GM18858 (cell line): ENCODE measurements at regions not wholly inside any gene's neighbourhood (a gene's known extent, or its start where the extent isn't known, plus 50 kb on each side); places are given as distances from the start of the nearest gene placed in this dataset.
"Not testable (repeated sequence)": the region's sequence is repeated elsewhere in the genome, so short reads cannot be mapped to it uniquely, and the experiment has no call there.

Experiments used
- ATAC-seq: cut with Tn5 transposase; IDR thresholded peaks from one replicate; pipeline ENCODE4 v1.9.1; 2021; ENCODE audit not compliant: unreplicated experiment

DNA sequence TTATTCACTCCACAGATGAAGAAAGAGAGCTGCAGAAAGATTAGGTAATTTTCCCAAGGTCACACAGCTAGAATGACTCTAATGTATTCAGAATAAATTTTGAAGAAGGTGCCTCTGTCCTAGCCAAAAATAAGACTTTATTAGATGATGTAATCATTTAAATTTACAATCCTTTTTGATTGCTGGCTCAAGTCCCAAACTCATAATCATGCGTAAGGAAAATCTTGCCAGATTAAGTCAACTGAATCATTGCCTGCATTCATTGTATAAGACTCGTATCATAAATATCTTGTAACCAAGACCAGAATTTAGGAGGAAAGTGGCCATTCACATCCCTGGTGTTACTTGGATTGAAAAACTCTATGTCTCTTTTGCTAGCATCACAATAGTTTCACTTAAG is 53.1 kb upstream of the STK39 start:
- ATAC-seq: no peak

DNA sequence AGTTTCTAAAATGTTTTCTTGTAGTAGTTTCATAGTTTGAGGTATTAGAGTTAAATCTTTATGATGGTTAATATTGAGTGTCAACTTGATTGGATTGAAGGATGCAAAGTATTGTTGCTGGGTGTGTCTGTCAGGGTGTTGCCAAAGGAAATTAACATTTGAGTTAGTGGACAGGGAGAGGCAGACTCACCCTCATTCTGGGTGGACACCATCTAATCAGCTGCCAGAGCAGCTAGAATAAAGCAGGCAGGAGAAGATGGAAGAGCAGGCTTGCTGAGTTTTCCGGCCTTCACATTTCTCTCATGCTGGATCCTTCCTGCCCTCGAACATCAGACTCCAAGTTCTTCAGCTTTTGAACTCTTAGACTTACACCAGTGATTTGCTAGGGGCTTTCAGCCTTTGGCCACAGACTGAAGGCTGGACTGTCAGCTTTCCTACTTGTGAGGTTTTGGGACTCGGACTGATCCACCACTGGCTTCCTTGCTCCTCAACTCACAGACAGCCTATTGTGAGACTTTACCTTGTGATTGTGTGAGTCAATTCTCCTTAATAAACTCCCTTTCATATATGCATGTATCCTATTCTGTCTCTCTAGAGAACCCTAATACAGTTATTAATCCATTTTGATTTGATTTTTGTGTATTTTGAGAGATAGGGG is 56.8 kb upstream of the STK39 start:
- ATAC-seq: no peak

DNA sequence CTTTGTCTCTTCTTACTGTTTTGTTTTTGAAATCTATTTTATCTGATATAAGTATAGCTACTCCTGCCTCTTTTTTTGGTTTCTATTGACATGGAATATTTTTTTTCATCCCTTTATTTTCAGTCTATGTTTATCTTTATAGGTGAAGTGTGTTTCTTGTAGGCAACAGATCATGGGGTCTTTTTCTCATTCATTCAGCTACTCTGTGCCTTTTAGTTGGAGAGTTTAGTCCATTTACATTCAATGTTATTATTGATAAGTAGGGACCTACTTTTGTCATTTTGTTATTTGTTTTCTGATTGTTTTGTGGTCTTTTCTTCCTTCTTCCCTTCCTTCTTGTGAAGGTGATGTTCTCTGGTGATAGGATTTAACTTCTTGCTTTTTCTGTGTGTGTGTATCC is 60.0 kb upstream of the STK39 start:
- no peak for ATAC-seq

DNA sequence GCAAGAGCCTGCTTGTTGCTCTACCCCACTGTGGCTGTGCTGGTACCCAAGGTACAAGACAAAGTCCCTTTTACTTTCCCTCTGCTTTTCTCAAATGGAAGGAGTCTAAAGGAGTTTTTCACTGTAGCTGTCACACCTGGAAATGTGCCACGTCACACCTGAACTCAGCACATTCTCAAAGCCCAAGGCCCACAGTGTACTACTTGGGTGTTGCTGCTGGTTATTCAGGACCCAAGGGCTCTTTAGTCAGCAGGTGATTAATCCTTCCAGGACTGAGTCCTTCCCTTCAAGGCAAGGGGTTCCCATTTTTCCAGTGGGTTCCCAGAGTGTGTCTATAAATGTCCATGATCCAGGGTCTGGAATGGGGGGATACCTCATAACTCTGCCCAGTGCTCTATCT is 63.2 kb upstream of the STK39 start:
- ATAC-seq: no peak

DNA sequence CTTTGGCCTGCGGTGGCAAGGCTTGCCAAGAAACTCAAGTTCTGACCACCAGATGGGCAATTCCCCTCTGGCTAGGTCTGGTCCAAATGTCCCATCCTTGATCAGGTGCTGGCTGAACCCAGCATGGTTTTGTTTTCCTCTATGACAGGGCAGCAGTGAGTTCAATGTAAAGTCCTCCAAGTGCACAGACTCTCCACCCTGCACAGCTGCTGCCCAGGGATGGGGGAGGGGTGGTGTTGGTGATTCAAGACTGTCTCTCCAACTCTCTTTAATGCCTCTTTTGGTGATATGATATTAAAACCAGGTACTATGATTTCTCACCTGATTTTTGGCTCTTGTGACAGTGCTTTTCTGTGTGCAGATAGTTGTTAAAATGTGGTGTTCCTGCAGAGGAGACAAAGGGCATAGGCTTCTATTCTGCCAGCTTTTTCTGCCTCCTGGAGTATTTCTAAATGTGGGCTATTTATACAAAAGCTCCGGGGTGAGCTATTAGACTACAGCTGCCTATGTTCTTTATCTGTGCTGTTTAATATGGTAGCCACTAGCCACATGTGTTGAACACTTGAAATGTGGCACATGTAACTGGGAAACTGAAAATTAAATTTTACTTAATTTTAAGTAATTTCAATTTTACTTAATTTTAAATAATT is 64.0 kb upstream of the STK39 start:
- ATAC-seq: no peak

DNA sequence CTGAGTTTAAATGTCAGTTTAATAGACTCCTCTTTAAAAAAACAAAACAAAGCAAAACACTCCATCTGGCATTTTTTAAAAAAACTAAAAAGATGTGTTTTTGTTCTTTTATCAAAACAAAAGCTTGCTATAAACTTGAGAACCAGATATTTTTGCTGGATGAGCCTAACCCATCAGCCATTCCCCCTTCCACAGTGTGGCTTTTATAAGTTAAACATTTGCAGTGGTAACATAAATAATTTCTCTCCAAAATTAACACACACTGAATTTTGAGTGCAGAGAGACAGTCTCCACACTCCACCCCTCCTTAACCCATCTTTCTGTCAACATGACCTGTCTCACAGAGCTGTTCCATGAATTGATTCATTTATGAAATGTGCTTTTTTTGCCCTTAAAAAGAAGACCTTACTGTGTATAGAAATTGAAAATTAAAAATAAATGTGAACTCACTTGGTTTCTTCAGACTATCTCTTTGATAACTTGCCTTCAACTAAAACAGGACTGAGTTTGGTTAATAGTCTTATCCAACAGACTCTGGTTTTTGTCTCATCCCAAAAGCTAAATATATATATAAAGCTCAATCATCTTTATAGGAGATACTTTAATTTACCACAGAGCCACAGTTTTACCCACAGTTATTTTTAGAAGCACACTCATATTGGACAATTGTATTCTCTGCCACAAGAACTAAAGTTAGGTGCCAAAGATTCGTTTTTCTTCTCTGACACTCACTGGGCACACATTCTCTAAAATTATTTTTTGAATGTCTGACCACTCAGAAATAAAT is 64.8 kb upstream of the STK39 start:
- no peak for ATAC-seq

DNA sequence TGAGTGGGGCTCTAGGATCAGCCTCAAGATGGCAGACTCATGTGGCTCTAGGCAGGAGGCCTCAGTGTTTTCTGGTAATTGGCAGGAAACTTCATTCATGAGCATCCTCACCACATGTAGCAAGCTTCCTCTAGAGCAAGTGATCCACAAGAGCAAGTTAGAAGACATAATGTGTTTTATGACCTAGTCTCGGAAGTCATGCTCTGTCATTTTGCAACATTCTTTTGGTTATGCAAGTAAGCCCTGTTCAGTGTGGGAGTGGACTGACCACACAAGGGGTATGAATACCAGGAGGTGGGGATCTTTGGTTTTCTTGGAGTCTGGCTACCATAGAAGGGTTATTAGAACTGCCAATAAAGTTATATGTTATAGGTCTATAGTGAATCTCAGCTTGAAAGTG is 66.8 kb upstream of the STK39 start:
- ATAC-seq: no peak

DNA sequence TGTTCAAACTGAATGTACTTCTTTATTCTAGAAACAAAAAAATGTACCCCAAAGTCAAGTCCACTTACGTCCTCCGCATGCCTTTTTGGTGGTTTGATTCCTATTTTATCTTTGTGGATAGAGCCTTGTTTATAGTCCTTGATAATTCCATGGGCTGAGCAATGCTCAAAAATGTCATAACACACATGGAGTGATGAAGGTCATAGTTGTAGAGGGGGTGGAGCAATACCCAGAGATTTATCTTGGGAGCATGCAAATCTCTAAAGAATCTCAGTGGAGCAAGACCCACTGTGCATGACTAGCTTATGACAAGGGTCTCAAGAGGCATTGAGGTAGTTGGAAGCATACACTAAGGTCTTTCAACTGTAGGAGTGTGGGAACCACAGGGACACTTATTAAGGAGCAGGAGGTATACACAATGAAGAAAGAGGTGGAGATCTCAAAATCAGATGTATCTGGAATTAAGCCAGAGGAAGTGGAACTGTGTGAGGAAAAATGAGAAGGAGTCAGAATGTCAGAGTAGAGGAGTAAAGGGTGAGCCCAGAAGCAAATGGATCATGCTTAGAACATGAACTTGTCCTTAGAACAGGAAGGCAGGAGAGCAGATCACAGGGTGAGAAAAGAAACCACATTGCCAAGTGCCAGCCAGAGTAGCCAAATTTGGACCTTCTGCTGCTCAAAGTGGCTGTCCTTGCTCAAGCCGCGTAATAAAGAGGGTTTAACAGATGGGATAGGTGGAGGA is 68.1 kb upstream of the STK39 start:
- no peak for ATAC-seq

DNA sequence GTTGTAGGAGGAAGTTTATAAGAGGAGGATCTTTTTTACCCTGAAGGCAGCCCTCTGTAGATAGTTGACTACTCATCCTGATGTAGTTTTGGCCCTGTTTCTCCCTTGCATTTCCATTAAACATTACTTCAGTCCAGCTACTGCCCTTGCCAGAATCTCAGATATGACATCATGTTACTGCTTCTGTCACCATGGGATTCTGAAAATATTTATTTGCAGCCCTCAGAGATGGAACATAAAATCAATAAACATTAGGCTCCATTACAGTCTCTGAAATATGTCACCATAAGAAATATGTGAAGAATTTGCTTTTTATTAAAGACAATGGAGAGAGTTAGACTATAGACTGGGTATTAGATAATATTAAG is 68.7 kb upstream of the STK39 start:
- no peak for ATAC-seq

DNA sequence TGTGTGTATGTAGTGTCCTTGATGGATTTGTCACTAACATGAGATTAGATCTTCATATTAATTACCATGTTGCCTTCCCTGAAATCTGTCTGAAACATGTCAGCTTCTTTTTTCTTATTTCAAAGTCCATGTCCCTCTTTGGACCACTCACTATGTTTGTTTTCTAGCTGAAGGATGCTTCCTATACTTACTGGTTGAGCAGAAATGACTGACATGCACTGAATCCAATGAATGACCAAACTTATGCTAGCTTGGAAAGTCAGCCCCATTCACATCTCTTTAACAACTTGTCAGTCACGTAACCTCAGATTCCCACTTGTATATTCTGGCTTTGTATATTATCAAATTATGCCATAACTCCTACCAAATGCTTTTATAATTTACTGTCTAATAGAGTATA is 69.9 kb upstream of the STK39 start:
- no peak for ATAC-seq

DNA sequence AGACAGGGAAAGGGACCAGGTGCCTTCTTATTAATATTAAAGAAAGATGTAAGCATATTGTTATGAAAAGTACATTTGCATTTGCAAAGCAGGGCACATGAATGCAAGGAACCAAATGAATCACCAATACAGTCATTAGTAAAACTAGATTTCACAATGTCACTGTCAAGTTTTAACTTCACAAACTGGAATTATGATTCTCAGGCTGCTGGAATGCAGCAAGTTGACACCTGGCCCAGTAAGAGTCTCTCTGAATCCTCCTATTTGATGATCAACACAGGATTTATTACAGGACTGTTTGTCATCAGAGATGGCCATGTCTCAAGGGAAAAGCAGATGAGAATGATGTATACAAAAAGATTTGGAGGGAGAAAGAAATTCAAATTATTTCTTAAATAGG is 72.9 kb upstream of the STK39 start:
- no peak for ATAC-seq

DNA sequence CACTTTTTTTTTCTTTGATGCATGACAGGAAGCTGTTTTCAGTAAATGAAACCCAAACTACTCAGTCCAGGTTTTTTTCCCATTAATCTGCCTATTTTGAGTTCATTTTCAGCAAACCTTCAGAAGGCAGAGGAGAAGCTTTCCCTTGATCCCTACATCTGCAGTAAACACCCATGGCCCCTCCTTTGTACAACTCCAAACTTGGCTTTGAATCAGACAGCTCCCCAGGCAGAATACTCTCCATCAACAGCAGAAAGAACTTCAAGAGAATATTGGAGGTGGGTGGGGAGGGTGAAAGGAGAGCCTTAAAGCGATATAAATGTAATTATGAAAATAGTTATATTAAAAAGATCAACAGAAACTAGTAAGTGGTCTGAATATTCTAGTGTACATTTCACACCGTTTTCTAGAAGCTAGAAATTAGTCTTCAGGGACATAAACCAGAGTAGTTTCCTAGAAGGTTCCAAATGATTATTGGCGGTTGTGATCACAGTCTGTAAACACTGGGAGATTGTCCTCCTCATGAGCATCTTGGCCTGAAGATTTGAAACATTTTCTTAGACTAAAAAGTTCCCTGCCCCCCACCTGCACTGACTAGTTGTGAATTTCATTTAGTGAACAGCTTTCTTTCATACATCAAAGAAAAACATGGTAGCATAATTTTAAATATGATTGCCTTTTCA is 75.1 kb upstream of the STK39 start:
- no peak for ATAC-seq

DNA sequence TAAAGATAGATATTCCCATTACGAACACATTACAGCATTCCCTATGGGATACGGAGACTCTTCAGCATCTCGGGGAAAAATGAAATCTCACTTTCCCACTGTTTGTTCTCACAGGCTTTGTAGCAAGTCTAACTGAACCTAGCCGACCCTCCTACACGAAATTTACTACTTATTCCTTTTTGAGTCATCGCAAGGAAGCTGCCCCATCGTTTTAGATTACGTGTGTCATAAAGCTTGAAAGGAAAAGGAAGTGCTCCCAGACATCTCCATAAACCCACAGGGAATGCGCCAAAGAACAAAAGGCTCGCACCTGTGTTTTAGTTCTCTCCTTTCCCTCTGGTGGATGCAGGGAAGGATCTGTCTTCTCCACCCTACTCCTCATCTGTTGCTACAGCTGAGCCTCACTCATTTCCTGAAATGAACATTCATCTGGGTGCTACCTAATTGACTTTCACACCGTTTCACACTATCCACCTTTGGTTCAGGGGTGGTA is 76.2 kb upstream of the STK39 start:
- no peak for ATAC-seq

DNA sequence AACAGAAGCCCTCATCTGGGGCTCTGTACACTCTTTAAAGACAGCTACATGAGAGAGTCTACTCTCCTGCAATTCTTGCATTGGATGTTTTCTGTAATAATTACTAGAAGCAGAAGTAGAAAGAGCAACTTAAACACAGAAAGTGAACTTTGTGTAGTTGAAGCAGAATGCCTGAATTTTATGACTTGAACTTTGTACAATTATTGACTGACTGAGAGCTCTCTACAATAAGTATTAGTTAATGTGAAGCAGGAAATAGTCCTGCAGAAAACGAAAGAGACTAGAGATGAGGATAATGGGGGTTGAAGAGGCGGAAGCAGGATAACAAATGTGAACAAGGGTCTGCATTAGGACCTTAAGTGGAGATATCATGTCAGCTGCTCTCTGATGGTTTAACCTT is 79.2 kb upstream of the STK39 start:
- ATAC-seq: no peak

DNA sequence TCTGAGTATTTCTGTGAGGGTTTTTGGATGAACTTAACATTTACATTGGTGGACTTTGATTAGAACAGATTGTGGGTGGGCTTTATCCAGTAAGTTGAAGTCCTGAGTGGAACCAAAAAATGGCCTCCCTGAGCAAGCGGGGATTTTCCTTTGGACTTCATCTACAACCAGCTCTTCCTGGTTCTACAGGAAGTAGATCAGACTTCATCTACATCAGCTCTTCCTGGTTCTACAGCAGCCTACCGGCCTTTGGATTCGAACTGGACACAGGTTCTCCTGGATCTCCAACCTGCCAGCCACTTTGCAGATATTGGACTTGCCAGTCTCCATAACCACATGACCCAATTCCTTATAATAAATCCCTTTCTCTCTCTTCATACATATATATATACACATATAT is 79.9 kb upstream of the STK39 start:
- no peak for ATAC-seq

DNA sequence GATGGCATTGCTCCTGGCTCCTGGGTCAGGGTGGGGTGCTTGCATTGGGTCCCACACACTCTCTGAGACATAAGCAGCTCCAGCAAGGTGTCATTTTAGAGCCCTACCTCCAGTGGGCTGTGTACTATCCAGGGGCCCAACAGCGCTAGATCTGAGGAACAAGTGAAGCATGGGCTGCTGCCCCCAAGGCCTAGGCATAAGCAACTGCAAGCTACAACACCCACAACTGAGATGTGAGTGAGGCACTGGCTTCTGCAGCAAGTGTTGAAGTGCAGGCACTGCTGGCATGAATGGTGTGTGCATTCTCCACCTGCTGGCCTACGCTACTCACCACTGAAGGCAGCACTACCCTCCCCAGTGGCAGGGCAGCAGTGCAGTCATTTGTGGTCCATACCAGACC is 81.0 kb upstream of the STK39 start:
- no peak for ATAC-seq

DNA sequence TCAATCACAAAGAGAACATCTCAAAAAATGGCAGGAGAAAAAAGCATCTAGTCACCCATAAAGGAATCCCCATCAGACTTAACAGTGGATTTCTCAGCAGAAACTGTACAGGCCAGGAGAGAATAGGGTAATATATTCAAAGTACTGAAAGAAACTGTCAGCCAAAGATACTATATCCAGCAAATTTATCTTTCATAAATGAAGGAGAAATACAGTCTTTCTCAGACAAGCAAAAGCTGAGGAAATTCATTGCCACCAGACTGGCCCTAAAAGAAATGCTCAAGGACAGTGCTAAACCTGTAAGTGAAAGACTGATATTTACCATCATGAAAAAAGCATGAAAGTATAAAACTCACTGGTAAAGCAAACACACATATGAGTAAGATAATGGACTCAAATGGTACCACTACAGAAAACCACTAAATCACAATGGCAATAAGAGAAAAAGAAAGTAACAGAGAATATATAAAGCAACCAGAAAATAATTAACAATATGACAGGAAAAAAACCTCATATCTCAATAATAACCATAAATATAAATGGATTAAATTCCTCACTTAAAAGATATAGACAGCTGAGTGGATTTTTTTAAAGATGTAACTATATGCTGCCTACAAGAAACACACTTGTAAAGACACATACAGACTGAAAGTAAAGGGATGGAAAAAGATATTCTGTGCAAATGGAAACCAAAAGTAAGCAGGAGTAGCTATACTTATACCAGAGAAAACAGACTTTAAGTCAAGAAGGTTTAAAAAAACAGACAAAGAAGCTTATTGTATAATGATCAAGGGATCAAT is 83.4 kb upstream of the STK39 start:
- no peak for ATAC-seq

DNA sequence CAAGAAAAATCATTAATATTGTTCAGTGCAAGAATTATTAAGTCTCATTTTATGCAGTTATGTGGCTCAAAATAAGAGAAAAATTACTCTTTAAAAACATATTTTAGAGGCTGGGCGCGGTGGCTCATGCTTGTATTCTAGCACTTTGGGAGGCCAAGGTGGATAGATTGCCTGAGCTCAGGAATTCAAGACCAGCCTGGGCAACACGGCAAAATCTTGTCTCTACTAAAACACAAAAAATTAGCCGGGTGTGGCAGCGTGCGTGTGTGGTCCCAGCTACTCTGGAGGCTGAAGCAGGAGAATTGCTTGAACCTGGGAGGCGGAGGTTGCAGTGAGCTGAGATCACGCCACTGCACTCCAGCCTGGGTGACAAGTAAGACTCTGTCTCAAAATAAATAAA is 87.9 kb upstream of the STK39 start:
- not testable (repeated sequence) for ATAC-seq

DNA sequence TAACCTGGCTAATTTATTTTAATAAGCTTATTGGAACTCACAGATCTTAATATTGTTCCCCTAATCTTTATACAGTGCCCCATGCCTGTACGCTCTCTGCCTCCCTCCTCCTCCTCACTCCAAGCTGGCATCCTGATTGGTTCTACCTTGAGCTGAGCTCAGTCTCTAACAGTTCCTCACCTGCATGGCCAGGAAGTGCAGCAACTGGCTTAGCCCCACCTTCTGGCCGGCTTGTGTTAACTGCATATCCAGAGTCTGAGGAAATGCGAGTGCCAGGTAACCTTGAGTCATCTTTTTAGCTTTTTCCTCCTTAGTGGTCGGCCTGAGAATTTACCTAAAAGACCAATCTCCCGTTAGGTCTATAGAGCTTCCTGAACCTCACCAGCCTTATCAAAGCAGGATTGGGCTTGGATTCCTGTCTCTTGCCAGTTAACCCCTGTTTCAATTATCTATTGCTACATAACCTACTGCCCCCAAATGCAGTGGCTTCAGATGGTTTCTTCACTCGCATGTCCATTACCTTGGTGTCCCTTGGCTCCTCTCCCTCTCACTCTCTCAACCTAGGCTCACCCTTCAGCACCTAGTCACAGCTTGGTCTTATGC is 89.5 kb upstream of the STK39 start:
- ATAC-seq: no peak

DNA sequence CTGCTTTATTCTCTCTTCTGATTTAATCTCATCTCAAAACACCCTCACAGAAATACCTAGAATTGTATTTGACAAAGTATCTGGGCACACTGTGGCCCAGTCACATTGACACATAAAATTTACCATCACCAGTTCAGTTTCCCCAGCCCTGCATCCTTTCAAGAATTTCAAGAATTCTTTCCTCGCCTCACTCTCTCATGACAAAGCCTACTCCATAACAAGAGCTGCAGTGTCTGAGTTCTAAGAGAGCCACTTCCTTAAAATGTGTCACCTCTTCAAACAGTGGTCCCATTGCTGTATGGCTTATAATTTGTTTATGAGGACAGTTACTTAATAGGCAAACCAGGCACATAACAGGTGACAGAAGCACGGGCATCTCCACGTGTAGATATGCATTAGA is 90.9 kb upstream of the STK39 start:
- ATAC-seq: no peak
